HG03378 (cell line): ENCODE measurements at regions not wholly inside any gene's neighbourhood (a gene's known extent, or its start where the extent isn't known, plus 50 kb on each side); places are given as distances from the start of the nearest gene placed in this dataset.

Experiments used
- ATAC-seq: cut with Tn5 transposase; IDR thresholded peaks from one replicate; pipeline ENCODE4 v1.9.1; 2021; ENCODE audit warnings: mild to moderate bottlenecking, moderate library complexity; ENCODE audit not compliant: unreplicated experiment

DNA sequence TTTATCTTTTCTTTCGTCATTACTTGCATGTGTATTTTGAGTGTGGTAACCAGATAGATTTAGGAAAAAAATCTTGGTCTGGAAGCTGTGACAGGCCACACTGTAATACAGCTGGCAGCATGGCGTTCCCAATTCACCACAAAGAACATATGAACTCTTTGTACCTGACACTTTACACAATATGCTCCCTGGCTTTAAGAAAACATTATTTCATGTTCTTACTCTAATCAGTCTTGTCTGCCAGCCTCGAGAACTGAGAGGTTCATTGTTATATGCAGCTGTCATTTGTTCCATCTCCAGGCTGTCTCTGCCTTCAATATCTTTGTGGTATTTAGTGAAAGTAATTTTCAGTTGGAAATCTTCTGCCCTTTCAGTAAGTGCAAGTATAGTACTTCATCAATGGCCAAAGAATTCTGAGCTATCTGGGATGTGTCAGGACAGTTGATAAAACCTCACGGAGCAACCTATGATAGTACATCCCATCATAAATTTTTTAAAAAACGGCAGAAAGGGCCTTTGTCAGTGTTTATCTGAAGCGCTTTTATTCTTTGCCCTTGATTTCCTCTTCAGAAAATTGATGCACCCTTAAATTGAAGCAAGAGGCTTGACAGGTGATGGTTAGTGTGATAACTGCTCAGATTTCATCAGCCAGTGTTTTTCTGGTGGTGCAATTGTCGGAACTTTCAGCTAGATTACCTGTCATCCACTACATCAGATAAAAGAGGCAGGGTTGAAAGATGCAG lies 146.3 kb upstream of the SP8 start:
- no peak for ATAC-seq

- no peak for ATAC-seq
Observed at GRCh38 chr7:20945451-20945850, 158.8 kb upstream of the SP8 start.

DNA sequence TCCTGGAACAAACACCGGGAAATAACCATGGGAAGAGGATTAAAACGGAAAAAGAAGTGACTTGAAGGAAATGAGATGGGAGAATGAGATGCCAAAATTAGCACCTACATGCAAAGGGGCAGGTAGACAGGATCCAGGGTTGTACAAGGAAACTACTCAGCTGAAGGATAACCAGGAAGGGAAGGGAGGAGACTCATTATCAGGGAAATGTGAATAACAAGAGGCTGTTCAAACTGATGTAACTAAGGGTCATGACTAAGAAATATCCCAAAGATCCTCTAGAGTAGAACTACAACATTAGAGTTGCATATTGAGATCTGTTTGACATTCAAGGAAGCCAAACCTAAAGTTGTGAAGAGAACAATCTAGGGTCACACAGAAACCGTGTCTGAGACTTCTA lies 166.2 kb upstream of the SP8 start:
- no peak for ATAC-seq

DNA sequence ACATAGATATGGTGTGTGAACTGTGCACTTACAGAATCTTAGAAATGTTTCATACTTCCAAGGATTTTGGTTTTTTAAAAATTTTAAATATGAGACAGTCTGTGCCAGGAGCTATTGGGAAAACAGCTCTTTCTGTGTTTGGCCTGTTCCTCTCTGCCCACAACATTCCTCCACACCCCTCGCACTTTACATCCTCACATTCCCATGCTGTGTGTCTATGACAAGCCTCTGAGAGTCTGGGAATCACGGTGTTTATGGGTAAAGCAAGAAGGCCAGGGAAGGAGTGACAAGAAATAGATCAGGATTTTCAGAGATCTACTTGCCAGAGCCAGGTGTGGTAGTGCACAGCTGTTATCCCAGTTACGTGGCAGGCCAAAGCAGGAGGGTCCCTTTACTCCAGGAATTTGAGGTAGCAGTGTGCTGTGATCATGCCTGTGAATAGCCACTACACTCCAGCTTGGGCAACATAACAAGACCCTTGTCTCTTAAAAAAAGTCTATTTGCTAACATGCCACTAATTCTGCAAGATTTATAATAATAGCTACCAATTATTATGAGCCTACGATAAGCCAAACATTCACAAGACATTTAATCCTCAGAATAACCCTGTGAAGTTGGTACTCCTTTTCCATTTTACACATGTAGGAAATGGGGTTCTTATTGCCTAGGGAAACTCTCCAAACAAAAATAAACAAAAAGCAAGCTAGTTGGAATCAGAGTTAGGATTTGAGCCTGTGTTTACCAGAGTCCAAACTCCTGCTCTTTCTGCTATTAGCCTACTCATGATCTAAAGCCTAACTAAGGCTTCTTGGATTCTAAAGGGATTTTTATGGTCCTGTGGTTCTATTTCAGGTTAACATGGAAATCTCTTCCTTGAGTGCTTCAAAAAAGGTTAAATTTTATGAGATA lies 168.3 kb upstream of the SP8 start:
- no peak for ATAC-seq

GRCh38 chr7:20958572-20958971 lies 171.9 kb upstream of the SP8 start:
- ATAC-seq: no peak

GRCh38 chr7:20959281-20959680 lies 172.6 kb upstream of the SP8 start:
- ATAC-seq: no peak

DNA sequence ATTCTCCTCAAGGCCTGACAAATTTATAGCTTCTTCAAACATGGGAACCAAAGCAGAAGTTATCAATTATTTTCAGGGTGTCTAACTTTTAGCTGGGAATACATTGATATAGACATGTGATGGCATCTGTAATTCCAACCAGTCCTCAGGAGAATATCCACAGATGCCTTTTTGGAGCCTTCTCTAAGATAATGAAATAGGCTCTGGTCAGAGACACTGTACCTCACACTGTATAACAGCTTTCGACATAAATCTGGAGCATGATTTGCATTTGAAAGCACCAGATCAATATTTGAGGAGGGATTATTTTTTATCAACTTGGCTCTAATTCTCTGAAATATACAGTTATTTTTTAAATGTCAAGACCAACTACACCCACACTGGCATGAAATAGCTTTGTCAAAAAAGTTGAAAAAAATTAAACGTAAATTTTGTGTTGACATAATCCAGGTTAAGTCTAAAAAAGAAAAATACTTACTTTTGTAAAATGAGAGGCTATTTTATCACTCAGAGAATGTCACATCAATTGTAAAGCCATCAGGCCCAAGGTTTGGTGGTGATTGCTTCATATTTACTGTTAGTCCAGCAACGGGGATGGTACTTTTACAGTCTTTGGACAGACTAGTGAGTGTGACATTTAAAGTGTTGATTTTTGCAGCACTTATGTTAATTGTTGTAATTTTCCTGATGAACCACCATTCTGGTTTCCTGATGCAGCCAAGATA lies 177.0 kb upstream of the SP8 start:
- no peak for ATAC-seq

- no peak for ATAC-seq
Observed at GRCh38 chr7:20964281-20964918, 177.7 kb upstream of the SP8 start.

DNA sequence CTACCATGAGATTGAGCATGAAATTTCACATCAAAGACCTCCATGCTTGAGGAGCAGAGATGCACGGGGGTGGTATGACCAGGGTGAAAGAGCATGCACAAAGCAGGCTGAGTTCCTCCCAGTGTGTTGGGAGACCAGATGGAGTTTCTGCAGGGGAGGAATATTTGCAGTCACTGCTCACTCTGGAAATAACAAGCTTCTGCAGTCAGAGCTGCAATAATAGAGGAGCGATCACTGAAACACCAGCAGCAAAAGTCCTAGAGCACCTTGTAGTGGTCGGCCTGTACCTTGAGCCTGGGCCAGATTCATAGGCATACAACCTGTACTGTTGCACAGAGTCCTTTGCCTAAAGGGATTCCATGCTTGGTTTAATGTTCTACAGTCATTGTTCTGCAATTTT lies 184.5 kb upstream of the SP8 start:
- no peak for ATAC-seq

DNA sequence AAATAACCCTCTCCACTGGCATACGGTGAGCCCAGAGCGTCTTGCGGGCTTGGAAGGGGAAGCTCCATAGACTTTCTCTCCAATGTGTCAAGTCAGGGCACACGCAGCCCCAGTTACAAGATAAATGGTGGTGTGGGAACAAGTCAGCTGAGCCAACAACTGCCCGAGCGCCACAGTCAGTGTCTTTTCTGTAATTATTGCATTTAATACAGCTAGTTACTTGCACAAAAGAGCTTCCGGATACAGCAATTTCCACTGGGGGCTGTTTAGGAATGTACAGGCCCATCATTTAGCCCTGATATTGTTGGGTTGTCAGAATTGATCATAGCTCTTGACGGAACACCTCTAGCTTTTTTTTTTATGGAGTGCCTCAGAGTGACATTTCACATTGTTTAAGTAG lies 193.5 kb upstream of the SP8 start:
- ATAC-seq: no peak

DNA sequence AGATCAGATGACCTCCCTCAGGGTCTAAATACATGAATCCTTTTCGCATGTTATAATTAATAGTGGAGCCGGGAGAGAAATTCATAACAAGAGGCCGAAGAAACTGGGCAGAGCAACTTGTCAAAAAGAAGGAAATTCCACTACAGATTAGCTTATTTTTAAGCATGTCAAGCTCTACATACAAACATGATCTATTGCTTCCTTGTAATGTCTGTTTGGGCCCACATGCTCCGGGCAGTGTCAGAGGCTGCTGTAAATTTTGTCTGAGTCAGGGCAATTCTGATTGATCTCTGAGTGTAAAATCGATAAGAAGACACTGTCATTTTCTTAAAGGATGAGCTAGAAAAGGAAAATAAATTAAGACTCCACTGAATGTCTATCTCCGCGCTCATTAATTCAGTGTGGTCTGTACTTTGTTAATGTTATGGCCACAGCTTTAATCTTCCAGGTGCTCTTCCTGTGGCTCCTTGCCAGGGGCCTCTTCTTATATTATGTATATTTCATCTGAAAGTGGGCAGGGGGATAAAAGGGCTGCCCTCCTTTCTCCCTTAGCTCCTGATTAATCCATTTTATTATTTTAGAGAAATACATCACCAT lies 194.1 kb upstream of the SP8 start:
- ATAC-seq: no peak

DNA sequence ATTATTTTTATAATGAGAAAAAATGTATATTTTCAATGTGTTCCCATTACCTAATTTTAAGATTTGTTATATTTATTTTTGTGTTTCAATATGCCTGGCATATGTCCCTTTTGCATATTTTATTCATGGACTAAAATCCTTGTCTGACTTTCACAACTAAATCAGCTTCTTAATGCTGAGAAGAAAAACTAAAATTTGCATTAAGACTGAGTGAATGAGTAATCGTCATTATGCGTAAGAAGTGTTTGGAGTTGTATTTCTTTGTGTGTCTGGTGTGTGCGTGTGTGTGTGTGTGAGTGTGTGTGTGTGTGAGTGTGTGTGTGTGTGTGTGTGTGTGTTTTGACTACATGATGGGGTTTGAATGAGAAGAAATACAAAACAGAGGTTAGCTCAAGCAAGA lies 201.7 kb upstream of the SP8 start:
- ATAC-seq: no peak

GRCh38 chr7:20991544-20991943 lies 204.9 kb upstream of the SP8 start:
- ATAC-seq: no peak

DNA sequence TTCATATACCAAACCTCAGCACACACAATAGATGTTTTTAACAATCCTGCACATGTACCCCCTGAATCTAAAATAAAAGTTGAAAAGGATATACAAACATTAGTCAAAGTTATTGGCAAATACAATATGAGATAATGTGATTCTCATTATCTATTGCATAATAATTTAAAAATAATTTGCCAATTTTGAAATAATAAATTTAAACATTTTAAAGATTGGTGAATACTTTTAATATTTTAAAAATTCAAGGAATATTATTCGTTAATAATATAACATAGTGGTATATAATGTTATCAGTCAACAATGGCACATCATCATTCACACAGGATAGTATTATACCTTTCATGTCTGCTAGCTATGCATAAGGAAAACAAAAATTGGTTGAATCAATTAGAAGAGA lies 207.0 kb upstream of the SP8 start:
- no peak for ATAC-seq

DNA sequence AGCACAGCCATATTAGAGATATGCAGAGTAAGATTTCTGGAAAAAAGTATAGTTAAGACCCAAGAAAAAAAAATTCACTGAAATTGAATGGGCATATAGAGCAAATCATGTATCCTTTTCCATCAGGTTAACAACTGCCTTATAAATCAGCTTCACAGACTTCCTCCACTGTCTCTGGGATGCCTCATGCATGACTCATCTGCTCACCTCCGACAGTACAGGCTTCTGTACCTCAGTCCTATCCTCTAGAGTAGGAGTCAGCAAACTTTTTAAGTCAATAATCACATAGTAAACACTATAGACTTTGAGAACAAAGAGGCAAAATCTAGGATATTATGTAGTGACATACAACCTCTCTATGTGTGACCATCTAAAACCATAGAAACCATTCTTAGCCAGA lies 211.6 kb upstream of the SP8 start:
- no peak for ATAC-seq

DNA sequence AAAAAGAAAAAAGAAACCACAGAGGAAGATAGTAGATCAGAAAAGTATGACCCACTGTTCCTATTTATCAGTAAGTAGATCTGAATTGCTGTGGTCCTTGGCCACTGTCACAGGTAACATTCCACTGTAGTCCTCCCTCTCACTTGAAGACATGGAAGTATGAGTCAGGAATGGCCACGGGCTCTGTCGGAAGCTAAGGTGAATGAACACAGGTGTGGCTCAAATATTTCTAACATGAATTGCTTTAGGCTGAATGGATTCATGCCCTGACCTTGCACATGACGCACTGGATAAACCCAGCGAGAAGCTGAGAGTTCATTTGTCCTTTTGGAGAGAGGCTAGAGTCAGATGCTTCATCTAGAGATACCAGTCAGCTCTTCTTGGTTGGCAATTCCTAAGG lies 224.5 kb upstream of the SP8 start:
- ATAC-seq: no peak

DNA sequence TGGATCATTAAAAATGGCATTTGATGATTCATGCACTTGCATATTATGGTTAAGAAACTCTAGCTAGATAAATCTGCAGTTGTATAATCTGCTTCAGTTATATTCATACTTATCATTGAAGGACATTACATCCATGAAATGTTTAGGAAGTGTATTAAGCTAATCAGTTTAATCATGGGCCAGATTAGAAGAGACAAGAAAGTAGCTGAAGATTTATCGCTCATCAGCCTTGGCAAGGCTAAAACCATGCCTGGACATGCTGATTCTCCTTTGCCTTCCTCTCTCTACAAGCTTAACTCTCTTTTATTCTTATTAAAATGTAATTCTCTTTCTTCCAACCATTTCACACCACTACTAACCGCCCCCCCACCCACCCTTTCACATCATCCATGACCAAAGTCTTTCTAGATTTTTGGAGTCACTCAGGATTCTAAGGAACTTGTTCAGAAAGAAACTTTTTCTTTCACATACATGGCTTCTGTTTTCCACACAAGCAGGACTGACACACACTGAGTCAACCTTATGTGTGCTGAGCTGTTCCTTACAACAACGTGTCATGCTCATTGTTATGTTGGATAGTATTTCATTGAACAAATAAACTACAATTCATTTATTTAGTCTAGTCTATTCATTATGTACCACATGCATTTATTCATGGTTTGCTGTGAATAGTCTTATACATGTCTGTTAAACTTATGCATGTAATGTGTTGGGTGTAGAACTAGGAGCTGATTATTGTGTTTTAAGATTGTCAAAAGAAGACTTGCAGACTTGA lies 227.3 kb upstream of the SP8 start:
- no peak for ATAC-seq

DNA sequence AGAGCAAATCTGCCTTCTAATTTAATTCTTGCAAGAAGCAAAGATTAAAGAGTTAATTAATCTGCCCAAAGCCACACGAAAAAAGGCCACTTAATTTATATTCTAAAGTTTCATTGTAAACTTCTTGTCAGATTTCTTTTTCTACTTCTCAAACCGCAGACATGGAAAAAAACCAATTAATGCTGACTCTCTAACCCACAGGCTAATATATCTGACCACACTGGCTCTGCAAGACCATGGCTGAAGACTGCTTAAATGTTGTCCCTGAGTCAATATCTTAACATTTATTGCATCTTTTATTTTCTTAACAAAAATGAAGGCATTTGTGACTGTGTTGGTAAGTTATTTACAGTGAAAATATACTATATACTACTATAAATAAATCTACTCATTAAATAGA lies 234.0 kb upstream of the SP8 start:
- no peak for ATAC-seq

DNA sequence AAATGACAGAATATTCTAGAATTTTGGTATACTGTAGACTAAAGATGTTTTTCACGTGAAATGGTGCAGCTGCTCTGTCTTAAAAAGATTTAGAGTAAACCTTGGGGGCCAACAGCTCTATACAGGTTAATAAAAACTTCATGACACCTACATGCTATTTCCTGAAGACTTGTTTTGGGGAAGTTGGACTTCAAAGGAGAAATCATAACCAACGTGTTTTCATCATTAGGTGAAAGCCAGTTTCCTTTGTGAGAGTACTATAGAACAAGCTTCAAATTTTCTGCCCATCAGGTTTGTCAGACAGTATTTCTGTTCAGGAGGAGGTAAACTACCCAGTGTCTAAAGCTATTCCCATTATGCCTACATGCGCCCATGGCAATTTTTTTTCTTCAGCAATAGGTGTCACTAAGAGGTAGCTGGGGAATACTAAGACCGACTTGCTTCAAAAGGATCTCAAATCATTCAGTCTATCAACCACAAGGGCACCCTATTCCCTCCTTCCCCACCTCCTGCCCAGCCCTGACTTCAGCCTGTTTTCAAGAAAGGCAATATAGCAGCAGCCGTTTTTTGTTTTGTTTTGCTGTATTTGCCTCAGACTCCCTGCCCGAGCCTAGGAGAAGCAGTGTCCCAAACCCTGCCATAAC lies 237.3 kb upstream of the SP8 start:
- ATAC-seq: no peak

- ATAC-seq: no peak
Observed at GRCh38 chr7:21024485-21024867, 237.8 kb upstream of the SP8 start.
